Loucy (cell line): ENCODE measurements at regions not wholly inside any gene's neighbourhood (a gene's known extent, or its start where the extent isn't known, plus 50 kb on each side); places are given as distances from the start of the nearest gene placed in this dataset.

Experiments used
- EZH2phosphoT487 ChIP-seq: fragments of 200-600 bp; IDR thresholded peaks from 2 replicates; pipeline ENCODE4 v1.6.1; 2018; ENCODE audit warnings: antibody characterized with exemption, mild to moderate bottlenecking, moderate library complexity, borderline replicate concordance
- TF ChIP-seq, protein P1 (sequence below): fragments of 200-600 bp; sonication (generic); conservative IDR thresholded peaks from 2 replicates; pipeline ENCODE4 v1.5.1; 2014; ENCODE audit warnings: mild to moderate bottlenecking, antibody characterized with exemption, low read length

- TF ChIP-seq, protein P1, sequence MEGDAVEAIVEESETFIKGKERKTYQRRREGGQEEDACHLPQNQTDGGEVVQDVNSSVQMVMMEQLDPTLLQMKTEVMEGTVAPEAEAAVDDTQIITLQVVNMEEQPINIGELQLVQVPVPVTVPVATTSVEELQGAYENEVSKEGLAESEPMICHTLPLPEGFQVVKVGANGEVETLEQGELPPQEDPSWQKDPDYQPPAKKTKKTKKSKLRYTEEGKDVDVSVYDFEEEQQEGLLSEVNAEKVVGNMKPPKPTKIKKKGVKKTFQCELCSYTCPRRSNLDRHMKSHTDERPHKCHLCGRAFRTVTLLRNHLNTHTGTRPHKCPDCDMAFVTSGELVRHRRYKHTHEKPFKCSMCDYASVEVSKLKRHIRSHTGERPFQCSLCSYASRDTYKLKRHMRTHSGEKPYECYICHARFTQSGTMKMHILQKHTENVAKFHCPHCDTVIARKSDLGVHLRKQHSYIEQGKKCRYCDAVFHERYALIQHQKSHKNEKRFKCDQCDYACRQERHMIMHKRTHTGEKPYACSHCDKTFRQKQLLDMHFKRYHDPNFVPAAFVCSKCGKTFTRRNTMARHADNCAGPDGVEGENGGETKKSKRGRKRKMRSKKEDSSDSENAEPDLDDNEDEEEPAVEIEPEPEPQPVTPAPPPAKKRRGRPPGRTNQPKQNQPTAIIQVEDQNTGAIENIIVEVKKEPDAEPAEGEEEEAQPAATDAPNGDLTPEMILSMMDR: no peak
- TF ChIP-seq EZH2phosphoT487: no peak
Observed at GRCh38 chr13:103844471-103844870, 778.3 kb upstream of the SLC10A2 start.
